ENCODE measurements at regions not wholly inside any gene's neighbourhood (a gene's known extent, or its start where the extent isn't known, plus 50 kb on each side); places are given as distances from the start of the nearest gene placed in this dataset.

- no peak for TF ChIP-seq CTCF (IDR thresholded peaks at IDR 0.05; ENCODE audit: low read depth, low read length, poor library complexity, severe bottlenecking)
- no peak for TF ChIP-seq EZH2phosphoT487 (IDR thresholded peaks at IDR 0.05; ENCODE audit: borderline replicate concordance, low read length)
Observed at GRCh38 chr5:73314395-73315257, 134.0 kb downstream of the FOXD1 start.
